PC-3 (cell line): ENCODE measurements at regions not wholly inside any gene's neighbourhood (a gene's known extent, or its start where the extent isn't known, plus 50 kb on each side); places are given as distances from the start of the nearest gene placed in this dataset.

Experiments
- ATAC-seq: fragments of 200-7000 bp; cut with Tn5 transposase; 2 replicates; pipeline ENCODE4 v1.9.1; 2020; ENCODE audit warnings: mild to moderate bottlenecking, moderate library complexity
- BruUV-seq: library from RNA; stranded (reverse); fragments of 400-500 nt; replicated peaks from 2 replicates; lab custom pipeline; 2021; lab: Mats Ljungman, UMichigan
- CTCF ChIA-PET: fragments of 300-600 bp; sonication (Branson Sonifier 250); formaldehyde crosslinking; loops from one replicate; lab custom pipeline; 2022; ENCODE audit warnings: antibody characterized with exemption; lab: Charles Lee
- POLR2A ChIA-PET: fragments of 300-600 bp; sonication (Branson Sonifier 250); formaldehyde crosslinking; loops from one replicate; lab custom pipeline; 2022; ENCODE audit warnings: antibody characterized with exemption; ENCODE audit not compliant: unreplicated experiment; lab: Charles Lee
- DNase-seq: peaks from one replicate; pipeline ENCODE4 v3.0.0-alpha.2; 2015
- H2AFZ ChIP-seq: fragments of 300-600 bp; sonication (generic); 2 replicates; pipeline ENCODE4 v1.6.0; 2016; ENCODE audit warnings: antibody characterized with exemption, low read length
- H3F3A ChIP-seq: fragments of 300-600 bp; sonication (generic); one replicate; pipeline ENCODE4 v1.6.0; 2017; ENCODE audit warnings: antibody characterized with exemption, low read length, control low read depth, mild to moderate bottlenecking; ENCODE audit not compliant: unreplicated experiment
- H3K27ac ChIP-seq: fragments of 300-600 bp; sonication (generic); 2 replicates; pipeline ENCODE4 v1.5.1; 2016; ENCODE audit warnings: mild to moderate bottlenecking, low read length
- H3K27me3 ChIP-seq: fragments of 300-600 bp; sonication (generic); 2 replicates; pipeline ENCODE4 v1.6.1; 2016; ENCODE audit warnings: low read length, mixed read lengths
- H3K36me3 ChIP-seq: fragments of 300-600 bp; sonication (generic); 2 replicates; pipeline ENCODE4 v1.6.1; 2016; ENCODE audit warnings: low read depth, mixed run types, low read length, mixed read lengths
- H3K4me1 ChIP-seq: fragments of 300-600 bp; sonication (generic); 2 replicates; pipeline ENCODE4 v1.5.1; 2016; ENCODE audit warnings: low read length; ENCODE audit not compliant: insufficient read depth
- H3K4me2 ChIP-seq: fragments of 300-600 bp; sonication (generic); 2 replicates; pipeline ENCODE4 v1.6.0; 2016; ENCODE audit warnings: low read length
- H3K4me3 ChIP-seq: fragments of 300-600 bp; sonication (generic); 2 replicates; pipeline ENCODE4 v1.5.1; 2016; ENCODE audit warnings: mild to moderate bottlenecking, low read length, mixed read lengths
- H3K79me2 ChIP-seq: fragments of 300-600 bp; sonication (generic); 2 replicates; pipeline ENCODE4 v1.6.1; 2017; ENCODE audit warnings: low read length, mixed read lengths
- H3K9ac ChIP-seq: fragments of 300-600 bp; sonication (generic); 2 replicates; pipeline ENCODE4 v1.6.0; 2016; ENCODE audit warnings: mild to moderate bottlenecking, low read length
- H3K9me2 ChIP-seq: fragments of 300-600 bp; sonication (generic); replicated peaks from 2 replicates; pipeline ENCODE4 v1.6.1; 2016; ENCODE audit warnings: mixed run types, low read length, mixed read lengths
- H3K9me3 ChIP-seq: fragments of 300-600 bp; sonication (generic); 2 replicates; pipeline ENCODE4 v1.6.1; 2016; ENCODE audit warnings: low read length, mixed read lengths
- H4K20me1 ChIP-seq: fragments of 300-600 bp; sonication (generic); 2 replicates; pipeline ENCODE4 v1.6.1; 2016; ENCODE audit warnings: low read length, mixed read lengths
- EZH2 ChIP-seq: fragments of 300-600 bp; sonication (generic); IDR thresholded peaks from one replicate; pipeline ENCODE4 v1.6.1; 2017; ENCODE audit warnings: antibody characterized with exemption, mild to moderate bottlenecking, low read length; ENCODE audit not compliant: unreplicated experiment
- EZH2phosphoT487 ChIP-seq: fragments of 300-600 bp; sonication (generic); IDR thresholded peaks from 2 replicates; pipeline ENCODE4 v1.6.1; 2018; ENCODE audit warnings: mild to moderate bottlenecking, antibody characterized with exemption, low read length, borderline replicate concordance
- intact Hi-C: fragments of 100-400 bp; cut with micrococcal nuclease; formaldehyde crosslinking; loops from 2 replicates; pipeline ENCODE4 v1.9.0; 2023
- TF ChIP-seq, protein P1 (sequence below): fragments of 300-600 bp; sonication (generic); conservative IDR thresholded peaks from 2 replicates; pipeline ENCODE4 v1.5.1; 2017; ENCODE audit warnings: antibody characterized with exemption, low read depth, mild to moderate bottlenecking, low read length

DNA sequence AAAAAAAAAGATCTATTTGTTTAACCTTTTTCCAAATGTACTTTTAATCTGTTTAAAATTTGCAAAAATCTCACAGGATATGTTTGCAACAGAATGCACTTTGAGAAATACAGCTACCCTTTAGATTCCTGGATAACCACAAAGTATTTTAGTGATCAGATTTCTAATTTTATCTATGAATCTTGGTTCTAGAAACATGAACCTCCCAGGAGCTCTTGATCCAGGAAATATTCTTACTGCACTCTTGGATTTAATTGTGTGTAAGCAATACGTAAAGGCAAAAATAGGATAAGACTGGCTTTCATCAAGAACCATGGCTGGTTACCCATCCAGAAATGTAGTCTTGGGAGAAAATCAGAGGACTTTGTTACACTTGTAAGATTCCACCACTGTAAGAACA lies 1581.8 kb upstream of the WWC1 start:
- no peak overlapping the region for H2AFZ ChIP-seq
- H4K20me1 ChIP-seq: no peaks in the 10 kb centered on the region
- no peaks in the 10 kb centered on the region for H3K4me1 ChIP-seq
- H3K4me2 ChIP-seq: no peak overlapping the region
- no peak overlapping the region for H3K27ac ChIP-seq
- intact Hi-C loops: no loop called here
- ChIA-PET CTCF (no interaction called here), POLR2A (no interaction called here)
- DNase-seq: no peak
- H3F3A ChIP-seq: no peaks in the 10 kb centered on the region
- no peak overlapping the region for H3K9ac ChIP-seq
- no peaks in the 10 kb centered on the region for H3K27me3 ChIP-seq
- H3K9me2 ChIP-seq: no peaks in the 10 kb centered on the region
- BruUV-seq: no TSS peak
- H3K79me2 ChIP-seq: no peaks in the 10 kb centered on the region
- TF ChIP-seq, protein P1, sequence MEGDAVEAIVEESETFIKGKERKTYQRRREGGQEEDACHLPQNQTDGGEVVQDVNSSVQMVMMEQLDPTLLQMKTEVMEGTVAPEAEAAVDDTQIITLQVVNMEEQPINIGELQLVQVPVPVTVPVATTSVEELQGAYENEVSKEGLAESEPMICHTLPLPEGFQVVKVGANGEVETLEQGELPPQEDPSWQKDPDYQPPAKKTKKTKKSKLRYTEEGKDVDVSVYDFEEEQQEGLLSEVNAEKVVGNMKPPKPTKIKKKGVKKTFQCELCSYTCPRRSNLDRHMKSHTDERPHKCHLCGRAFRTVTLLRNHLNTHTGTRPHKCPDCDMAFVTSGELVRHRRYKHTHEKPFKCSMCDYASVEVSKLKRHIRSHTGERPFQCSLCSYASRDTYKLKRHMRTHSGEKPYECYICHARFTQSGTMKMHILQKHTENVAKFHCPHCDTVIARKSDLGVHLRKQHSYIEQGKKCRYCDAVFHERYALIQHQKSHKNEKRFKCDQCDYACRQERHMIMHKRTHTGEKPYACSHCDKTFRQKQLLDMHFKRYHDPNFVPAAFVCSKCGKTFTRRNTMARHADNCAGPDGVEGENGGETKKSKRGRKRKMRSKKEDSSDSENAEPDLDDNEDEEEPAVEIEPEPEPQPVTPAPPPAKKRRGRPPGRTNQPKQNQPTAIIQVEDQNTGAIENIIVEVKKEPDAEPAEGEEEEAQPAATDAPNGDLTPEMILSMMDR: no peak
- no peak for TF ChIP-seq EZH2phosphoT487
- TF ChIP-seq EZH2: no peak
- no peak for ATAC-seq
- no peaks in the 10 kb centered on the region for H3K36me3 ChIP-seq
- no peaks in the 10 kb centered on the region for H3K9me3 ChIP-seq
- no peak overlapping the region for H3K4me3 ChIP-seq

DNA sequence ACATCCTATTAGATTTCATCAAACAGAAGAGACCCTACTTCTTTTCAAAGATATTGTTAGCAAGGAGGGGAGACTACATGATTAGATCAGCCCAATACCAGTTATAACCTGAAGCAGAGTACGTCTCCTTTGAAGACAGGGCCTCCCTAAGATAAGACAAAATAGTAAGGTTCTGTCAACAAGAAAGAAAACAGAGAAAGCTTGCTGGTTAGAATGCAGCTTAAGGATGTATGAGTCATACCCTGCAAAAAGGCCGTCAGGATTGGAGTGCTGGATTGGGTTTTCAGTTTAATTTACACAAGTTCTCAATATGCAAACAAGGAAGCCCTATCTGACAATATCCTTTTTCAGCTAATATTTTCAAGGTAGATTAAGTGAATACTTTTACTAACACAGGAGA lies 1581.2 kb upstream of the WWC1 start:
- Histone ChIP-seq H3K9me3 (no peaks in the 10 kb centered on the region), H3K27ac (no peak overlapping the region), H4K20me1 (no peaks in the 10 kb centered on the region), H3K79me2 (no peaks in the 10 kb centered on the region), H3F3A (no peaks in the 10 kb centered on the region), H3K4me1 (no peaks in the 10 kb centered on the region), H3K4me3 (no peak overlapping the region), H3K36me3 (no peaks in the 10 kb centered on the region), H3K9me2 (no peaks in the 10 kb centered on the region), H2AFZ (no peak overlapping the region), H3K9ac (no peak overlapping the region), H3K27me3 (no peaks in the 10 kb centered on the region), H3K4me2 (no peak overlapping the region)
- ChIA-PET CTCF (no interaction called here), POLR2A (no interaction called here)
- BruUV-seq: no TSS peak
- ATAC-seq: no peak
- intact Hi-C loops: no loop called here
- no peak for DNase-seq
- TF ChIP-seq, protein P1: no peak
- TF ChIP-seq EZH2phosphoT487: no peak
- no peak for TF ChIP-seq EZH2

DNA sequence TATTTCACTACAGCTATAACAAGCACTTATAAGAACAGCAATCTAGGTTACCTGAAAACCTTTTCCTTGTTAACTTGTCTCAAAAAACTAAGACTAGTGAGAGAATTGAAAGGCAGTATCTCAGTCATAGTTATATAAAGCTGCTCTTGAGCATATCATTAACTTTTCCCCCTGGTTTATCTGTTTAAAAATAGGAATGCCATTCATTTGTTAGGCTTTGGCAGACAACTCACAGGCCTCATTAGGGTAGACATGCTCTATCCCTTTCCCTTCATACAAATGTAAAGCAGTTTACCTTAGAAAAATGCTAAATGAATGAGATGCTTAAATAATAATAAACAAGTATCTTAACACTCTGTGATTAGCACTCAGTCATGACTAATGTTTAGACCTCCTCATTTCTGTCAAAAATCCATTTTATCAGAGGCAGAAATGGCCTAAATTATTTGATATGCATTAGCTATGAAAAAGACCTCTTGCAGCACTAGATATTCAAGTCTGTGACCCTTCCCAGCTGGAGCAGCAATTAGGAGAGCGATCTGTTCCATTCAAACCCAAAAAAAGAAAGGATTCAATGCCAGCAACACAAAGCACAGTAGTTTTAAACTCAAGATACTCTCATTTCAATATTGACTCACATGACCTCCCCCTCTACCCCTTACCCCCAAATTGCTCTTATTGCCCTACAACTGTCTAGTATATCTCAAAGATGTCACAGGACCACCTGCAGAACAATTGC lies 1578.8 kb upstream of the WWC1 start:
- BruUV-seq: no TSS peak
- no peak overlapping the region for H3K27ac ChIP-seq
- H2AFZ ChIP-seq: no peak overlapping the region
- no peak overlapping the region for H3K4me3 ChIP-seq
- DNase-seq: no peak
- H4K20me1 ChIP-seq: no peaks in the 10 kb centered on the region
- no peak overlapping the region for H3K4me2 ChIP-seq
- ChIA-PET POLR2A (no interaction called here), CTCF (no interaction called here)
- no peak overlapping the region for H3K9ac ChIP-seq
- H3F3A ChIP-seq: no peaks in the 10 kb centered on the region
- intact Hi-C loops: no loop called here
- H3K27me3 ChIP-seq: no peaks in the 10 kb centered on the region
- no peaks in the 10 kb centered on the region for H3K4me1 ChIP-seq
- TF ChIP-seq EZH2phosphoT487: no peak
- TF ChIP-seq, protein P1: no peak
- TF ChIP-seq EZH2: no peak
- H3K79me2 ChIP-seq: no peaks in the 10 kb centered on the region
- H3K36me3 ChIP-seq: no peaks in the 10 kb centered on the region
- H3K9me3 ChIP-seq: no peaks in the 10 kb centered on the region
- ATAC-seq: no peak
- no peaks in the 10 kb centered on the region for H3K9me2 ChIP-seq
